HG03139 (cell line): ENCODE measurements at regions not wholly inside any gene's neighbourhood (a gene's known extent, or its start where the extent isn't known, plus 50 kb on each side); places are given as distances from the start of the nearest gene placed in this dataset.
"Not testable (repeated sequence)": the region's sequence is repeated elsewhere in the genome, so short reads cannot be mapped to it uniquely, and the experiment has no call there.

ENCODE experiments used
- ATAC-seq: cut with Tn5 transposase; IDR thresholded peaks from one replicate; pipeline ENCODE4 v1.9.1; 2021; ENCODE audit not compliant: unreplicated experiment

DNA sequence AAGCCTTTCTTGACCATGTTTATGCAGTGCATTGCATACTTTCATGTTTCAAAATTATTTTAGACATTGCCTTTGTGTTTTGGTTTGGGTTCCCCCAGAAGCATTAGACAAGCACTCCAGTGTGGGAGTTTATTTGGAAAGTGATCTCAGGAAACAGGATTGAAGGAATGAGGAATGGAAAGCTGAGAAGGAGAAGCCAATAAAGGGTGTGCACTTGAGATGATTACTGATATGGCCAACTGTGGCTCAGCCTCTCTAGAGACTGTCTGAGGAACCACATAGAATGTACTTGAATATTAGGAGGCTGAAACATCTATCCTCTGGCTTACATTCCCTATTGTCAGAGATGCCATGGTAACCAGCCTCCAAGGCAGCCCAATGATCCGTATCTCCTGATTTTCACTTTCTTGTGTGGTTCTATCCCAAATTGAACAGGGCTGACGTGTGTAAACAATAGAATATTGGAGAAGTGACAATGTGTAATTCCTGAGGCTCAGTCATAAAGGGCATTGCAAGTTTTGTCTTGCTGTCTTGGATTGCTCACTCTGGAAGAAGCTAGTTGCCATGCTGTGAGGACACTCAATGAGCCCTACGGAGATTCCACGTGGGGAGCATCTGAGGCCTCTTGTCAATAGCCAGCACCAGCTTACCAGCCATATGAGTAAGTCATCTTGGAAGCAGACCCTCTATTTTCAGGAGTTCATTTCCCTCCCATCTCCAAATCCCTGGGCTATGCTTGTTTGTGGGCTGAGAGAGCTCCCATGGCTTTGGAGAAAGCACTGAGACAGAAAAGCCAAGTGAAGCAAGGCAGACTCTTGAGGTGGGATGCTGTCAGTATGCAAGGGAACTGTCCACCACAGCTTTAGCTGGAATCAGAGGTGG is 84.7 kb downstream of the SCN11A start:
- ATAC-seq: no peak

DNA sequence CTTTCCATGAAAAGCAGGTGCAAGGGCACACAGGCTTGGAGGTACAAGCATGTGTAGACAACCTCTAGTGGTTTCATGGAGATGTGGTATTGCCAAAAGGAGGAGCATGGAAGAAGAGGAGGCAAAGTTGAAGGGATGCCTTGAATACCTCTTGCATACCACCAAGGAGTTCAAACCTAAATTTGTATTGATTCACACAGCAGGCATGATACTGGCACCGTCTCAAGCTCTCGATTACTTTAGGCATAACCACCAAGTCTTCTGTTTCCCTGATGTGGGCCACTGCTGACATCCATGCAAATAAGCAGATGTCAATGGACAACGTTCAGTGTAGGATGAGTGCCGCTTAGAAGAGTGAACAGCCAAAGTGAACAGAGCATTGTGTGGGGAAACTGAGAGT is 87.1 kb downstream of the SCN11A start:
- ATAC-seq: no peak

DNA sequence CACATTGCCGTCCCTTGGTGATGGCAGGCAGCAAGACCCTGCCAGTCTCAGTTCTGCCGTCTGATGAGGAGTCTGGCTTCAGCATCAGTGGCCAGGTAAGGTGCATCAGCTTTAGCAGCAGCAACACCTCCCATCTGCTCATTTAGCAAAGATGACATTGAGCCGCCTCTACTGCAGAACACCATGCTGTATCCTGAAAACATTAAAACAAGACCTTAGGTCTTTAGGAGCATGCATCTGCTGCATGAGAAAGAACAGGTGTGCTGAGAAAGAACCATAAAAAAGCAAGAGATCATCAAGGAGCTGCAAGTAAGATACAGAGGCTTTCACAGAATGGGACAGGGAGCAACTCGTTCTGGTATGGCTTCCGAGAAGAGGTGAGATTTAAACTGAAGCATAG is 87.5 kb downstream of the SCN11A start:
- ATAC-seq: no peak

- peak; percentile 77 for ATAC-seq
Observed at GRCh38 chr3:38960953-38961622, 90.7 kb downstream of the SCN11A start.

- ATAC-seq: no peak
Observed at GRCh38 chr3:38960042-38960622, 91.6 kb downstream of the SCN11A start.

DNA sequence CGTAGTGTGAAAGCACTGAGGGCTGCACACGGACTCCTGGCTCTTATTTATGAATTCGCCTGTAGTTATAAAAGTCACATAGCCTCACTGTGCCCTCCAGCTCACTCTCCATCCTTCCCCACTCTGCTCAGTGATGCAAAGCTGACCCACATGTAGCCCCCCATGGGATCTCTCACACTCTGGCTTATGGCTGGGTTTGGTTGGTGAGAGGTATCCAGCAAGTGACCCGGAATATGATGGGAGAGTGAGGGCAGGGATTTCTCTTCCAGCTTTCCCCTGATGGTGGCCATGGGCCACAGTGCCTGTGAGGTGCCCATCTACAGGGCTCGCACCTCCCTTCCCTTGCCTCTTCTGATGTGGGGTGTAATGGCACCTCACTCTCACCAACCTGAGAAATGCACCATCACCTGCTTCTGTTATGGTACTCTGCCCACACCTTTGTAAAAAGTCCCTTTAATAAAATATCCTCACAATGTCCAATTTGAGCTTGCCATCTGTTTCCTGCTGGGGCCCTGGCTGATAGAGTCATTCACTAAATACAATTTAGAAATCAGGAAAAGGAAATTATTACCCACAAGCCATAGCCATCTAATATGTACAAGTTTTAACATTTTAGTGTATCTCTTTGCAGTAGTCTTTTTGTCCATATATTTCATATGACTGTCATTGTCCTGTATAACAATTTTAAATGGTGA is 93.6 kb downstream of the SCN11A start:
- ATAC-seq: no peak

GRCh38 chr3:38957296-38957695 is 94.4 kb downstream of the SCN11A start:
- ATAC-seq: no peak

DNA sequence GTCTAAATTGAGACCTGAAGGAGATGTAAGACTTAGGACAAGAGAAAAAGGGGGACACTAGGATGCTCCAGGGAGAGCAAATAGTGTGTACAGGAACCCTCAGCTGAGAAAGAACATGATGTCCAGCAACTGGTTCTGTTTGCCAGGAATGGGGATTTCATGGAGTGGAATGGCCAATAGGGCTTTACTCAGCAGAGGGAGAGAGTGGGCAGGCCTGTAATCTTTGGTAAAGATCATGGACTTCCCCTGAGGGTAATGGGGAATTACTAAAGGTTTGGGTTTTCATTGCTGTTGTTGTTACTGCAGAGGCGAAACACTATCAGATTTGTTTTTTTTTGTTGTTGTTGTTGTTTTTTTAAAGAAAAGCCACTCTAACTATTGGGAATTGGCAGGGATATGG is 99.0 kb downstream of the SCN11A start:
- ATAC-seq: no peak

GRCh38 chr3:38951167-38951566 is 100.6 kb downstream of the SCN11A start:
- ATAC-seq: not testable (repeated sequence)

- ATAC-seq: no peak
Observed at GRCh38 chr3:38950581-38950980, 101.2 kb downstream of the SCN11A start.

DNA sequence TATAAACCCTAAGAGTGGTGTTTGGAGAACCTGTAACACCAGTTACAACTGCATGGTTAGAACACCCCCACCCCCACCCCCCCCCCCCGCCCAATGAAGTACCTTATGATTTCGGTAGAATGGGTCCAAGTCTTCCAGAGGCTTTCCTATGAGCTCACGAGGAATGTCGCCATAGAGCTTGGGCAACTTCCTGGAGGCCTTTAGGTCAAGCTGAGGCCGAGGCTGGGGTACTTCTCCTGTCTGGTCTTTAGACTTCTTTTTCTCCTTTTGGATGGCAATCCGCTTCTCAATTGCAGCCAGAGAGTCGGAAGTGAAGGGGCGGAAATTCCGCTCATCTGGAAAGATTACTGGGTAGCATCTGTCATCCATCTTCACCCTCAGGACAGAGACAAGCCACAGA is 101.8 kb downstream of the SCN11A start:
- ATAC-seq: no peak

DNA sequence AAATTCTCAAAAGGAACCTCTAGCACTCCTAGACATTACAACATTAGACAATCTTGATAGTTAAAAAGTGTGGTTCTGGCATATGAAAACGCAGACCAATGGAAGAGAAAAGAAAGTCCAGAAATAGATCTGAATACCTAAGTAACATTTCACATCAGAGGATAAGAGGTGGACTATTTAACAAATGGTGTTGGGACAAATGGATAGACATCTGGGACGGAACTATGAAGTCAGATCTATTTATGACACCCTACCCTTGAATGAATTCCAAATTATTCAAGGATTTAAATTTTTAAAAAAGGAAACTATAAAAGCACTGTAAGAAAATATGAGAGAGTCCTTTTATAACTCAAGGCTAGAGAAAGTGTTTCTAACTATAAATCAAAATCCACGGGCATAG is 111.3 kb downstream of the SCN11A start:
- ATAC-seq: no peak

DNA sequence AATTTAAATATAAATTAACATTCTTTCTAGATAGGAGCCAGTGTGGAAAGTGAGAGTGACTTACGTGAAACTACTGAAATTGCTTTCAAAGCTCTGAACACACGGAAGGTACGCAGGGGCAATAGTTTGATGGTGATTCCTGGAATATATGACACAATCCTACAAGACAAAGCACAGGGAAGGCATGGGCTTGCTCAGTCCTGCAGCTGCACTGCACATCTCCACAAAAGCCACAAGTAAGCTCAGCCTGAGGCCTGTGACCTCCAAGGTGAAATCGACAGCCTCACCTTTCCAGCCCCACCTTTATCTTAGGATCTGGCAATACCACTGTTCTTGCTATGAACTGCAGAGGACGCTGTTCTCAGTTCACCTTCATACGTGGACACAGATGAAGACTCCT is 109.3 kb upstream of the SCN10A start:
- ATAC-seq: no peak

- no peak for ATAC-seq
Observed at GRCh38 chr3:38916706-38917105, 100.7 kb upstream of the SCN10A start.

DNA sequence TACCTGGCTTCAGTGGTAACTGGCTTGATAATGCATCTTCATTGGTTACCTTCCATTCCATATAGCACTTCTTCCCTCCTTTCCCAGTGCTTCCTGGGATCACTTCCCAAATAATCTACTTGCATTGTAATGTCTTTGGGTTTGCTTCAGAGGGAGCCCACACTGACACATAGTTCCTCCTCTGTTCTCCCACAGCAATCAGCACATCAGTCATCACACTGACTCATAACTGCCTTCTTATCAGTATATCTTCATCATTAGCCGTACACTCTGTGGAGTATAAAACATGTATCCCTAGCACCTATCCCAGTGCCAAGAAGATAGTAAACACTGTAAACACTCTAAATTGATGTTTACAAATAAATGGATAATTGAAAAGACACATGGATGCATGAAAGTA is 91.4 kb upstream of the SCN10A start:
- ATAC-seq: no peak

- ATAC-seq: no peak
Observed at GRCh38 chr3:38890426-38890825, 74.4 kb upstream of the SCN10A start.

- no peak for ATAC-seq
Observed at GRCh38 chr3:38878646-38879045, 62.6 kb upstream of the SCN10A start.
